H1 (cell line): ENCODE measurements at regions not wholly inside any gene's neighbourhood (a gene's known extent, or its start where the extent isn't known, plus 50 kb on each side); places are given as distances from the start of the nearest gene placed in this dataset.

Source experiments
- CHD2 ChIP-seq: IDR thresholded peaks from 2 replicates; pipeline ENCODE4 v1.6.1; 2012; ENCODE audit warnings: low read length, improper control_type of control experiment
- CTCF ChIP-seq, 3 experiments: IDR thresholded peaks; 1 replicate in 2 of 3; 2 replicates in 1 of 3; pipeline versions ENCODE4 v1.5.1 to v1.6.1; 2011; ENCODE audit warnings: low read length in 3 of 3, mild to moderate bottlenecking in 3 of 3, inconsistent platforms in 2 of 3, low read depth in 1 of 3, moderate library complexity in 1 of 3; ENCODE audit not compliant: insufficient read depth in 1 of 3; ENCODE audit errors: control extremely low read depth in 1 of 3
- KDM1A ChIP-seq: fragments of 200-600, 300-600 bp; sonication (generic); IDR thresholded peaks from 2 replicates; pipeline ENCODE4 v1.7.1; 2016; ENCODE audit warnings: mild to moderate bottlenecking, low read length, borderline replicate concordance
- MAX ChIP-seq: IDR thresholded peaks from 2 replicates; pipeline ENCODE4 v1.6.1; 2012; ENCODE audit warnings: inconsistent platforms
- POLR2A ChIP-seq, 2 experiments: IDR thresholded peaks; 1 replicate in 1 of 2; 2 replicates in 1 of 2; pipeline ENCODE4 v1.6.1; 2011; ENCODE audit warnings: low read depth in 2 of 2, low read length in 2 of 2, mild to moderate bottlenecking in 2 of 2; ENCODE audit errors: control extremely low read depth in 1 of 2
- RFX5 ChIP-seq: IDR thresholded peaks from 2 replicates; pipeline ENCODE4 v1.6.1; 2011; ENCODE audit warnings: low read depth, low read length, improper control_type of control experiment, borderline replicate concordance
- RXRA ChIP-seq: IDR thresholded peaks from 2 replicates; pipeline ENCODE4 v1.6.1; 2011; ENCODE audit warnings: low read depth, mild to moderate bottlenecking, low read length, moderate library complexity; ENCODE audit not compliant: insufficient read depth
- SIN3A ChIP-seq, 2 experiments: IDR thresholded peaks in 1 of 2; conservative IDR thresholded peaks in 1 of 2; 2 replicates each; pipeline ENCODE4 v1.6.1; 2011 to 2012; ENCODE audit warnings: low read length in 2 of 2, improper control_type of control experiment in 1 of 2, low read depth in 1 of 2, mild to moderate bottlenecking in 1 of 2
- TEAD4 ChIP-seq: IDR thresholded peaks from 2 replicates; pipeline ENCODE4 v1.6.1; 2012; ENCODE audit warnings: low read depth, low read length, inconsistent platforms, mixed read lengths

- no peak for TF ChIP-seq KDM1A
- TF ChIP-seq MAX = no peak
- no peak for TF ChIP-seq POLR2A (IDR thresholded peaks at IDR 0.05; ENCODE audit: control extremely low read depth in 1 of 2, low read depth in 2 of 2, low read length in 2 of 2)
- TF ChIP-seq SIN3A (conservative IDR thresholded peaks at IDR 0.05 in 1 of 2, IDR thresholded peaks at IDR 0.05 in 1 of 2; ENCODE audit: low read depth in 1 of 2, low read length in 2 of 2) = no peak
- no peak for TF ChIP-seq CTCF (IDR thresholded peaks at IDR 0.05; ENCODE audit: control extremely low read depth in 1 of 3, insufficient read depth in 1 of 3, low read depth in 1 of 3, low read length in 3 of 3)
- no peak for TF ChIP-seq RXRA
- TF ChIP-seq TEAD4 = no peak
- no peak for TF ChIP-seq CHD2
- TF ChIP-seq RFX5 = no peak
Measured at GRCh38 chr3:182108371-182108770, 396.6 kb downstream of the SOX2 start.
